ENCODE measurements at regions not wholly inside any gene's neighbourhood (a gene's known extent, or its start where the extent isn't known, plus 50 kb on each side); places are given as distances from the start of the nearest gene placed in this dataset.

DNA sequence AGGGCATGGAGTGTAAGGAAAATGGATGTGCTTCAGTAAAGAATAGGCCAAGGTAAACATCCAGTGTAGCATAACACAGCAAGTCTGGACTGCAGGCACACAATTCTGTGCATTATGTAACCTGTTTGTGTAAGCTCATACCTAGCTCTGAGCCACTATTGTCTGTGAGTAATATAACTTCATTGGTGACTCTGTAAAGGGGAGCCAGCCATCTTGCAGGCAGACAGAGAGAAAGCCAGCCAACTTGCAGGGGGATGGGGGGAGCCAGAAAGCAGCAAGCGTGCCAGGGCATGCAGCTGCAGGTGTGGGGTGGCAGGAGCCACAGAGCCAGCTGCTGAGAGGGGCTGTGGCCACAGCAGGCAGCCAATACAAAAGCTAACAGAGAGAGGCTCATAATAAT lies 449.2 kb downstream of the IPMK start:
- H3K4me3 ChIP-seq (replicated peaks; ENCODE audit: low read depth, low read length), result no peak overlapping the region
- DNase-seq (ENCODE audit: low read depth), result no peak
- TF ChIP-seq, protein P1, sequence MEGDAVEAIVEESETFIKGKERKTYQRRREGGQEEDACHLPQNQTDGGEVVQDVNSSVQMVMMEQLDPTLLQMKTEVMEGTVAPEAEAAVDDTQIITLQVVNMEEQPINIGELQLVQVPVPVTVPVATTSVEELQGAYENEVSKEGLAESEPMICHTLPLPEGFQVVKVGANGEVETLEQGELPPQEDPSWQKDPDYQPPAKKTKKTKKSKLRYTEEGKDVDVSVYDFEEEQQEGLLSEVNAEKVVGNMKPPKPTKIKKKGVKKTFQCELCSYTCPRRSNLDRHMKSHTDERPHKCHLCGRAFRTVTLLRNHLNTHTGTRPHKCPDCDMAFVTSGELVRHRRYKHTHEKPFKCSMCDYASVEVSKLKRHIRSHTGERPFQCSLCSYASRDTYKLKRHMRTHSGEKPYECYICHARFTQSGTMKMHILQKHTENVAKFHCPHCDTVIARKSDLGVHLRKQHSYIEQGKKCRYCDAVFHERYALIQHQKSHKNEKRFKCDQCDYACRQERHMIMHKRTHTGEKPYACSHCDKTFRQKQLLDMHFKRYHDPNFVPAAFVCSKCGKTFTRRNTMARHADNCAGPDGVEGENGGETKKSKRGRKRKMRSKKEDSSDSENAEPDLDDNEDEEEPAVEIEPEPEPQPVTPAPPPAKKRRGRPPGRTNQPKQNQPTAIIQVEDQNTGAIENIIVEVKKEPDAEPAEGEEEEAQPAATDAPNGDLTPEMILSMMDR (IDR thresholded peaks at IDR 0.05; ENCODE audit: low read length, missing control alignments), result no peak

DNA sequence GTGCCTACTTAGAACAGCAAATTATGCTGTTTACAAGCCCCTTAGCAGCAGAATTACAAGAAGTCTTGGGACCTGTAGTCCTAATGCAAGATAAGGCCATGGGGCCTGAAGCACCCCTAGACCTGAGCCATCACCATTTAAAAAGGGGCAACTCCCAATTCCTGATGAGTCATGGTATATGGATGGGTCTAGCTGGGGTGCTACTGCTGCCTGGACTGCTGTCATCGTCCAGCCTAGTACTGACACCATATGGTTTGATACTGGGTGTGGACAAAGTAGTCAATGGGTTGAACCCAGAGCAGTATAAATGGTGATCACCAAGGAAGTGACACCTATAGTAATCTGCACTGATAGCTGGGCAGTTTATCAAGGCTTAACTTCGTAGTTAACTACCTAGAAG lies 450.0 kb downstream of the IPMK start:
- DNase-seq (ENCODE audit: low read depth), result no peak
- TF ChIP-seq, protein P1 (IDR thresholded peaks at IDR 0.05; ENCODE audit: low read length, missing control alignments), result no peak
- H3K4me3 ChIP-seq (replicated peaks; ENCODE audit: low read depth, low read length), result no peak overlapping the region

DNA sequence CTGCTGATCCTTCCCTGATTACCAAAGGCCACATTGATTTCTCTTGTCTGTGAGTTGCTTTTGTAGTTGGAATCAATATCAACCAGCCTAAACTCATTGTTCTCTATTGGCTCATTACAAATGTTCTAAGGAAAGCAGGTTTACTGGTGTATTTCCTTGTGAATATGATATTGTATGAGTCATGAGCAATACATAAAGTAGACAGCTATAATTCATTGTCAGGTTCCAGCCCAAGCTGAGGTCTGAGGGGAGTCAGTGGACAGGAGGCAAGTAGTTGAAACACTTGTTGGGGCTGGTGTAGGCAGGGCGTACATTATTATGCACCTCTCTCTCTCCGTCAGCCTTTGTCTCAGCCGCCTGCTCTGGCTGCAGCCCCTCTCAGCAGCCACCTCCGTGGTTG lies 451.7 kb downstream of the IPMK start:
- TF ChIP-seq, protein P1 (IDR thresholded peaks at IDR 0.05; ENCODE audit: low read length, missing control alignments), result no peak
- H3K4me3 ChIP-seq (replicated peaks; ENCODE audit: low read depth, low read length), result no peak overlapping the region
- DNase-seq (ENCODE audit: low read depth), result no peak

DNA sequence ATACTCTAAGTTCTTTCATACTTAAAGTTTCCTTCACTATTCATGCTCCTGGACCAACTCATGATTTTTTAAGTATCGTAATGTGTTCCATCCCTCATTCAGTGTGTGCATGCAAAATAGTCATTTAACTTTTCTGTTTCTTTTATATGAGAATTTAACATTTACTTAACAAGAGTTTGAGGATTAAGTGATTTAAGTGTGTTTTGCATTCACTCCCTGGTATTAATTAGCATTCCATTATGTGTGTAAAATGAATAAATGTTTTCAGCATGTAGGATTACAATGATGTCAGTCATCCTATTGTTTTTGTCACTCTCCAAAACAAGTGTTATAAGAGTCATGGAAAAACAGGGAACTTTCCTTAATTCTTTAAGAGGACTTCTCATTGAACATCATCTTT lies 457.7 kb downstream of the IPMK start:
- H3K4me3 ChIP-seq (replicated peaks; ENCODE audit: low read depth, low read length), result no peak overlapping the region
- TF ChIP-seq, protein P1 (IDR thresholded peaks at IDR 0.05; ENCODE audit: low read length, missing control alignments), result no peak
- no peak for DNase-seq (ENCODE audit: low read depth)

DNA sequence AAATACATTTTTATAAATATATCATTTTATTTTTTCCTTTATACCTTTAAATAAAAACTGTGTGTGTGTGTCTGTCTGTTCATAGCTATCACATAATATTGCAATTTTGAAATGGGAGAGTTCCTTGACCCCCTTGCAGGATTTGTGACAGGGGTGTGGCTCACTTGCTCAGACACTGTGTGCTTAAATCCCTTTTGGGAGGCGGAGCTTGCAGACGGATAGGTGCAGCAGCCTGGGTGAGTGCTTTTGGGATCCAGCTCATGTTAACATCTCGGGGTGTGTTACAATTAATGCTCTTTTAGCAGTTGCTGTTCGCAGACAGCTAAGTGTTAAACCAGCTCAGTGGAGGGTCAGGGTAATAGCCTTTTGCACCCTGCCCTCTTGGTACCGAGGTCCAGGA lies 459.8 kb downstream of the IPMK start:
- DNase-seq (ENCODE audit: low read depth), result no peak
- H3K4me3 ChIP-seq (replicated peaks; ENCODE audit: low read depth, low read length), result no peak overlapping the region
- TF ChIP-seq, protein P1 (IDR thresholded peaks at IDR 0.05; ENCODE audit: low read length, missing control alignments), result no peak

DNA sequence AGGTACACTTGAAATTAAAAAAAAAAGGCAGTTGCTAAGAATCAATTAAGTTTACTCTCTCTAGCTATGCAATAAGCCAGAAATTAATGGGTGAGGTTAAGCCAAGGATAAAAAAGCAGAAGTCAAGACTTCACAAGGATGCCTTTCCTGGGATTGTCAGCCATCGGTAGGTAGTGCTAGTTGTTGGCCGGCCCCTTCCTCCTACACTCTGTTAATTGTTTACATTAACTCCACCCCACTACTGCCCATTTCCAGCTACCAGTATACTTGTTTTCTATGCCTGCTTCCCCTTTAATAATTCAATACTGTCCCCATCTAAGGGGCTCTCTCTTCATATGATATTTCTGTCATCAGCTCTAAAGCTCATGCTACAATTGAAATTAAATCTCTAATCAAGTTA lies 461.0 kb downstream of the IPMK start:
- H3K4me3 ChIP-seq (replicated peaks; ENCODE audit: low read depth, low read length), result no peak overlapping the region
- no peak for DNase-seq (ENCODE audit: low read depth)
- TF ChIP-seq, protein P1 (IDR thresholded peaks at IDR 0.05; ENCODE audit: low read length, missing control alignments), result no peak

DNA sequence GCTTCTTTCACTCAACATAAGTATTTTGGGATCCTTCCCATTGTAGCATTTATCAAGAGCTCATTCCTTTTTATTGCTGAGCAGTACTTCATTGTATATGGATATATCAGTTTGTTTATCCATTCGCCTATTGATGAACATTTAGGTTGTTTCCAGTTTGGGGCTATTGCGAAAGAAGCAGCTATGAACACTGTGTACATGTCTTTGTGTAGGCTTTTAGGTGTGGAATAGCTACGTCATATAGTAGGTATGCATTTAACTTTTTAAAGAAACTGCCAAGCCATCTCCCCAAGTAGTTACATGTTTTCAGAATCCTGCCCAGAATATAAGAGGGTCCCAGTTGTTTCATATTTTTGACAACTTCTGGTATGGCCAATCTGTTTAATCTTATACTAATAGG lies 468.1 kb downstream of the IPMK start:
- DNase-seq (ENCODE audit: low read depth), result no peak
- no peak overlapping the region for H3K4me3 ChIP-seq (replicated peaks; ENCODE audit: low read depth, low read length)
- TF ChIP-seq, protein P1 (IDR thresholded peaks at IDR 0.05; ENCODE audit: low read length, missing control alignments), result no peak
